GM13977 (cell line): ENCODE measurements at regions not wholly inside any gene's neighbourhood (a gene's known extent, or its start where the extent isn't known, plus 50 kb on each side); places are given as distances from the start of the nearest gene placed in this dataset.

Source experiments
- DNase-seq: peaks from one replicate; pipeline ENCODE4 v3.0.0; 2012; ENCODE audit warnings: low spot score
- CTCF ChIP-seq: IDR thresholded peaks from 2 replicates; pipeline ENCODE4 v1.5.1; 2012; ENCODE audit warnings: mild to moderate bottlenecking, control low read depth; ENCODE audit not compliant: insufficient read depth; ENCODE audit errors: extremely low read depth, missing control alignments
- in situ Hi-C: fragments of 300-500 bp; cut with MboI; formaldehyde crosslinking; loops from one replicate; pipeline ENCODE4 v1.12.0; 2022; ENCODE audit warnings: low sequenced_read_pairs, low pct_unique_long_range_greater_than_20kb, mixed read lengths, inconsistent platforms; ENCODE audit not compliant: unreplicated experiment

GRCh38 chr10:78129211-78129610 lies 95.5 kb downstream of the RPS24 start:
- no peak for TF ChIP-seq CTCF
- no peak for DNase-seq

GRCh38 chr10:78130966-78131710 lies 97.5 kb downstream of the RPS24 start:
- DNase-seq = no peak
- in situ Hi-C loops = no loop called here
- TF ChIP-seq CTCF = no peak

More at GRCh38 chr10:78129211-78129610, 95.5 kb downstream of the RPS24 start:
- in situ Hi-C loops = no loop called here

DNA sequence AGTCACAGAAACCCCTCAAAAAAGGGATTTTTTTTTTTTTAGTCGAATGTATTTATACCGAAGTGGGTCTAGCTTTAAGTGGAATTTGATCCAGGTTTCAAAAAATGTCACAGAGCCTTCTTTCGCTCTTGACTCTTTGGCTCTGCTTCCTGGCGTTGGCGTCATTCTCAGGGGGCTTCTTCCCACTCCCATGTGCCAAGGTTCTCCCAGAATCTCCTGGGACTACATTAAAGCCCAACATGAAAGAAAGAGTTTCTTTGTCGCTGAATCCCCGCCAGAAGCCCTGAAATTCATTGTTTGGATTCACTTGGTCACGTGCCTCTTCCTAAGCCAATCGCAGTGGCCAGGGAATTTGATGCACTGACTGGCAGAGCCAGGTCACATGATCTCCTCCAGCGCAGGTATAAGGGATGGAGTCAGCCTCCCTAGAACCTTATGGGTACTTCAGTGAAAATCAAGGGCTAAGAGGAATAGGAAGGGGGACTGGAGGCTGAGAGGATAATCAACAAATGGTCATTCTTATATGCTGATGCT lies 101.2 kb downstream of the RPS24 start:
- no peak for TF ChIP-seq CTCF
- no peak for DNase-seq
- in situ Hi-C loops = no loop called here

DNA sequence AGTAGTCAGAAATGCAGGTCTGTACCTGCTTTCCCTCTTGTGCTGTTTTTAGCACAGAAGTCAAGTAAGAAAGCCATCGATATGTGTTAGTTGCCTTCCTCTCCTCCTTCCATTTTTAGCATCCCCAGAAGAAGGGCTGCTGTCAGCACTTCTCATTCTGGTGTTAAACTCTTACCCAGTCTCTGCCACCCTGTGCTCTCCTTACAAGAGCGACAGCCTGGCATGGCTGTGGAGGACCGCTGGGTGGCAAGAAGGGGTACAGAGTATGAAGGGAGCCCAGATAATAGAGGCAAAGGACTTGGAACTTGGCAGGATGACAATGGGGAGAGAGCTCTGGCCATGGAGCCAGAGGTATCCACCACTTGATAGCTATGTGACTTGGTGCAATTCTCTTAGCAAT lies 103.5 kb downstream of the RPS24 start:
- no peak for TF ChIP-seq CTCF
- in situ Hi-C loops = no loop called here

GRCh38 chr10:78139341-78139740 lies 105.7 kb downstream of the RPS24 start:
- in situ Hi-C loops = no loop called here
- no peak for DNase-seq
- no peak for TF ChIP-seq CTCF

More for the DNA sequence above, 103.5 kb downstream of the RPS24 start:
- no peak for DNase-seq

GRCh38 chr10:78140066-78140630 lies 106.5 kb downstream of the RPS24 start:
- DNase-seq = no peak
- in situ Hi-C loops = no loop called here
- no peak for TF ChIP-seq CTCF
